ENCODE measurements at regions not wholly inside any gene's neighbourhood (a gene's known extent, or its start where the extent isn't known, plus 50 kb on each side); places are given as distances from the start of the nearest gene placed in this dataset.

GRCh38 chr15:58298879-58299850, 132.6 kb upstream of the LIPC start:
- DNase-seq: peak; percentile 72 to 86 (median 84)

- peak; percentile 76 to 91 (median 84) for DNase-seq
Measured at GRCh38 chr15:58302832-58303231, 129.0 kb upstream of the LIPC start.

- DNase-seq: no peak
Measured at GRCh38 chr15:58303236-58303635, 128.6 kb upstream of the LIPC start.

GRCh38 chr15:58306591-58307312, 125.0 kb upstream of the LIPC start:
- peak in 1 of 4 experiments; percentile 10 for DNase-seq

GRCh38 chr15:58307313-58307961, 124.4 kb upstream of the LIPC start:
- DNase-seq: no peak

GRCh38 chr15:58308742-58309355, 122.9 kb upstream of the LIPC start:
- no peak for DNase-seq

- peak; percentile 47 to 83 (median 78) for DNase-seq
Measured at GRCh38 chr15:58309963-58310928, 121.5 kb upstream of the LIPC start.

GRCh38 chr15:58311556-58311955, 120.2 kb upstream of the LIPC start:
- no peak for DNase-seq

- DNase-seq: no peak
Measured at GRCh38 chr15:58312031-58312430, 119.8 kb upstream of the LIPC start.

- DNase-seq: peak in 3 of 4 experiments; percentile 14 to 38 (median 26)
Measured at GRCh38 chr15:58313304-58313703, 118.5 kb upstream of the LIPC start.

GRCh38 chr15:58313810-58314592, 117.8 kb upstream of the LIPC start:
- no peak for DNase-seq

- DNase-seq: no peak
Measured at GRCh38 chr15:58314593-58315216, 117.1 kb upstream of the LIPC start.

- no peak for DNase-seq
Measured at GRCh38 chr15:58318517-58318916, 113.3 kb upstream of the LIPC start.

- no peak for DNase-seq
Measured at GRCh38 chr15:58321034-58321433, 110.8 kb upstream of the LIPC start.

GRCh38 chr15:58322253-58322652, 109.5 kb upstream of the LIPC start:
- peak in 1 of 4 experiments; percentile 25 for DNase-seq

- peak in 1 of 4 experiments; percentile 33 for DNase-seq
Measured at GRCh38 chr15:58323321-58323720, 108.5 kb upstream of the LIPC start.

GRCh38 chr15:58324533-58324932, 107.3 kb upstream of the LIPC start:
- DNase-seq: peak in 1 of 4 experiments; percentile 39

GRCh38 chr15:58327958-58328357, 103.8 kb upstream of the LIPC start:
- DNase-seq: no peak

- peak in 1 of 4 experiments; percentile 21 for DNase-seq
Measured at GRCh38 chr15:58329211-58329610, 102.6 kb upstream of the LIPC start.
